Embryonic facial prominence (tissue), 1 donor: ENCODE measurements at regions not wholly inside any gene's neighbourhood (a gene's known extent, or its start where the extent isn't known, plus 50 kb on each side); places are given as distances from the start of the nearest gene placed in this dataset.
A peak's percentile ranks its signal among the peaks of the same experiment; 100 is the strongest.

ENCODE experiments used
- DNase-seq: peaks from one replicate; pipeline ENCODE4 v3.0.0-alpha.2; 2016; ENCODE audit errors: extremely low spot score

DNA sequence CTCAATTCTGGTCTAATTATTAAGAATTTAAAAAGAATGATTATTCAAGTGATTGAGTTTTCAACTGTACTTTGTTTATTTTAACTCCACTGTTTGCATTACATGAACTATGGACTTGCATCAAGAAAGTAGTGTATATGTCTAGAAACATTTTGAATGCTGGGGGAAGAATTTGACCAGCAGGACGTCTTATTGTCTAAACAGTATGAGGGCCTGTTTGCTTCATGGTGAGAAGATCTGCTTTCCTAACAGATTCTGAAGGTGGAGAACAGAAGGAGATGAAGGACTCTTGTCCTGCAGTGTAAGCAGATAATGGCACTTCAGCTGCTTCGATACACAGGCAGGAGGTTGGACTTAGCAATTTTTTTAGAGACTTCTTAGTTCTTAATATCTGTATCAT is 176.0 kb downstream of the DACT1 start:
- DNase-seq = no peak

DNA sequence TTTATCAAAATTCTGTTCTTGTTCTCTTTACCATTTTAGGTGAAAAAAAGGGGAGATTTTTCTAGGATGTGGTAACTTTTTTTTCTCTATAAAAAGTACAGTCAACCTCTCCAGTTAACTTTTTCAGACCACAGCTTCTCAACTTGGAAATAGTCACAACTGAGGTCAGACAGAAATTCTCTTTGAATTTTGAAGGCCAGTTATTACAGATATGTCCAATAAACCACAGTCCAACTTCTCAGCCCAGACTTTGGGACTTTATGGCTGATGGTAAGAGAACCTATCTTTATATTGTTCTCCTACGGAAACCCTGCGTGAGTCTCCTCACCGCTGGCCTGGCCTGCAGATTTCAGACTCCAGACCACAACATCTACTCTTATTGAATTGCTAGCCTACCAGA is 176.7 kb downstream of the DACT1 start:
- no peak for DNase-seq

GRCh38 chr14:58815161-58815701 is 177.5 kb downstream of the DACT1 start:
- DNase-seq = no peak

DNA sequence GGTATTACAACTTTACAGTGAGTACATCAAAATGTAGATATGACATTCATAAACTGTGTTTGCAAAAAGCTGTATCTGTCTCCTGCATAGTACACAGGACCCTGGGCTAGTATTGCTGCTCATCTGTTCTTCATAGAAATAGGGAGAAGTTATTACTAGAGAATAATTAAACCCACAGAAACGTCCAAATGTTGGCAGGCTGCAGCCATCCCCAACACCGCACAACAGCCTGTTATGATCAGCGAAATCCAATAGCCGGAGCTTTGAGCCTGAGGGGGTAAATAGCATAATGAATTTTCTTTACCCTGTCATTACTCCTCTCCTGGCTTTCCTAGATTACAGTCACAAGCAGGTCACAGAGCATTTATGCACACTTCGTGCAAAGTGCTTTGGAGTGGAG is 178.0 kb downstream of the DACT1 start:
- DNase-seq = peak; percentile 41

GRCh38 chr14:58816416-58817115 is 178.8 kb downstream of the DACT1 start:
- no peak for DNase-seq

DNA sequence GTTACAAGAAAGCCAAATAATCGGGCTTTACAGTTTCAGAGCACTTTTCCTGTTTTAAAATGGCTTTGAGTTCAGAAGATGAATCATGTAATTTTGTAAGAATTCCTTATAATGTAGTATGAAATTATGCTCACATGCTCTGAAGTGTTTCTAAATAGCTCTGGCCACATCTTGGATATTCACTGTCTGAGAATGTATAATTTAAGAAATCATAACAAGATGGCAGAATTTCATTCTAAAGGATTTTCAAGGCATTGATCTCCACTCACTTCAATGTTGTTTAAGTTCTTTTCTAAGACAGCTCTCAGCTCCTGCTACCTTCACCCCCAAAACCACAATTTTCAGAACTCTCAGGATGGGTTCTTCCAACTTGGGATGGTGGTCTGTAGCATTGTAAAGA is 180.1 kb downstream of the DACT1 start:
- DNase-seq = no peak

- no peak for DNase-seq
Observed at GRCh38 chr14:58820032-58820431, 182.3 kb downstream of the DACT1 start.

DNA sequence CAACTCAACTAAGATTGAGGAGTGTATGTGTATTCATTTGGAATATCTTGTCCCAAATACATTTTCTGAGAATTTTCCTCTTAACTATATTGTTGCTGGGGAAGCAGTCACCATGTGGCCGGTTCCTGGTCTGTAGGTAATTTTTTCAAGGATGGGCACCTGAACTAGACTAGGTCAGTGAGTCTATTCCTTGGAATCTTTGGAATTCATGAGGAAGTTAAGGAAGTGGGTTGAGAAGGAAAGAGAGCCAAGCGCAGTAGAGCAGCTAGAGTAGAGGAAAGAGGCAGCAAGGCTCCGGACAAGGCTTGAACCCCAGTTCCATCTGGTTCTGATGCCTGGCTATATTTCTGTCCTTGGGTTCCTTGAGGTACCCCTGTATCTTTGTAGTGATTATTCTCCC is 183.7 kb downstream of the DACT1 start:
- DNase-seq = no peak

DNA sequence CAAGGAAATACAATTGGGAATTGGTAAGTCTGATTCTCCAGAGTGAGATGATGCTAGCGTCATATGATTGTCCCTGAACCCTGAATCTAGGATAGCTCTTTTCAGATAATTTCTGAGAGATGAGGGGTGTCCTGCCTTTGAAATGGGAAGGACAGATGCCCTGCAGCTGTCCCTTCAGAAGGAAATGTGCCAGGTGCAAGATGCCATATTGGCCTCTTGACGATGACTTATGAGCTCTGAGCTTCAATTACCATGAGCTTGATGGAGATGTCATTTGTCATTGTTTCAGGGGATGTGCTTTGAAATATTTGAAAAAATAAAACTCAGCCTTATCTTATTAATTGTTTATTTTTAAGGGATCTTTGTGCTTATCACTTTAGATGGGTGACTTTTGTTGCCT is 185.1 kb downstream of the DACT1 start:
- DNase-seq = no peak

DNA sequence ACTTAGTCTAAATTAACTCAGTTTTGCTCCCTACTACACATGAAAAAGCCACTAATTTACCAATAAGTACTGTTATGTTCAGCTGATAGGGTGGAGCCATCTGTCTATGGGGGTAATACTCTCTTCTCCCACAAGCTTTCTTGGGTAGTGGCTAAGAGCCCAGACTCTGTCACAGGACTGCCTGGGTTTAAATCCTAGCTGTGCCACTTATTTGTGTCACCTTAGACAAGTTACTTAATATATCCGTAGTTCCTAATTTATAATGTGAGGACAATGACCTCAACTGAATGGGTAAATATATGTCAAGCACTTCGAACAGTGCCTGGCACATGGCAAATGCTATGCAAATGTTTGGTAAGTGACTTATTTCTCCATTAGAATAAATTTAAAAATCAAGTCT is 185.6 kb downstream of the DACT1 start:
- no peak for DNase-seq

GRCh38 chr14:58824106-58824505 is 186.3 kb downstream of the DACT1 start:
- DNase-seq = no peak

GRCh38 chr14:58824796-58825195 is 187.0 kb downstream of the DACT1 start:
- no peak for DNase-seq

DNA sequence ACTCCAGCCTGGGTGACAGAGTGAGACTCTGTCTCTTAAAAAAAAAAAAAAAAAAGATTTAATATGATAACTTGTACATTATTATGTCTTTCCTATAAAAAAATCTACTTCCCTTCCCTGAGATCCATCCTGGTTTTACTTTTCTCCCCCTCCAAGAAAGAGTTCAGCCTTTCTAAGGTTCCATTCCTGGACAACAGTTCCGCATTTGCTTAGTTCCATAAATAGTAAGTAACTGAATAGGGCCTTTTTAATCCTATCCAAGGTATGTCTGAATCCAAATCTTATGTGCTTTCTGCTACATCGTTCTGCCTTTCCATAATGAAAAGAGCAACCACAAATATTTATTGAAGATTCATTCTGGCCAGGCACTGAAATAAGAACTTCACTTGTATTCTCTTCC is 187.8 kb downstream of the DACT1 start:
- DNase-seq = no peak

DNA sequence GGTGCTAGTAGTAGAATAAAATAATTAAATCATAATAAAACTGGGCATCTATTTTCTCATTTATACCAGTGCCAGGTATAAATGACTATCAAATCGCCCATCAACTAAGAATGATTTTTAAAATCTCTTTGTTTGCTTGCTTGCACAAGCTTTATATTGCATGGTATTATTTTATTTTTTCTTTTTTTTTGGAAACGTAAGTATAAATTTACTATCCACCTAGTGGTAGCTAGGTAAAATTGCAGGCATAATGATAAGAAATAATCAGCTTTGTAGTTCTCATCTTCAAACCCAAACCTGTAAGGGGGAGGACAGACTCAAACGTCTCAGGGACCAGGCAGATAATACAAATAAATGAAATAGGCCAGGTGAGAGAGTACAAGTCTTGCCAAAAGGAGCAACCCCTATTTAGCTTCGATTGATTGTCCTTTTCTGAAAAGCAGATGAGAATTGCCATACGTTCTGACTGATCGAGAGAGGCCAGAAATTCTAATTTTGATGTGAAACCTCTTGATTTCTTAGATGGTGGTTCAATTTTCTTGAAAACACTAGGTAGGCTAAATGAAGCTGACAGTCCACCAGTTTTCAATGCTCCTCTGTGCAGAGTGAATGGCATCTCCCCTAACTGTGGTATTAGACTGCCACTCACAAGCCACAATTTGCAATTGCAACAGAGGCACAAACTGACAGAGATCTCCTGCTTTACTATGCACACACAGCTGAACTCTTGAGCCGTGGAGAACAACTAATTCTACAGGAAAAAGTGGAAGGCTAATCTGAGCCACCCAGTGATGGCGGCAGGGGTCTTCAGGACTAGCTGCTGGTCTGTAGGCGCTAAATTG is 189.3 kb downstream of the DACT1 start:
- no peak for DNase-seq

DNA sequence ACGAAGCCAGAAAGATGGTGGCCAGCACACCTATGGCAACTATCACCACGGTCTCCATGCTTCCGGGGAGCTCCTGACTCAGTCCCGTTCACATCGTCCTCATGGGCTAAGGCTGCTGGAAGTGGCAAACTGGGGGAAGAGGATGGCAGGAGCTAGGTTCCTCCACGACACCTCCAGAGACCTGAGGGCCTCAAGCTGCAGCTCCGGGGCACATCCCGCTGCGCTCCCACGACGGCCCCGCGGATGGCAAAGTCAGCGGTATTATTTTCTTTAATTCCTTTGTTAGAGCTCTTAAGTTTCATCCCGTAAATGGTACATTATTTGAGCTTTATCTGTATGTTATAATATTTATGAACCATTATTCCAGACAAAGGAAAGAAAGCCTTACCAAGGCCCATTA is 190.5 kb downstream of the DACT1 start:
- DNase-seq = no peak

DNA sequence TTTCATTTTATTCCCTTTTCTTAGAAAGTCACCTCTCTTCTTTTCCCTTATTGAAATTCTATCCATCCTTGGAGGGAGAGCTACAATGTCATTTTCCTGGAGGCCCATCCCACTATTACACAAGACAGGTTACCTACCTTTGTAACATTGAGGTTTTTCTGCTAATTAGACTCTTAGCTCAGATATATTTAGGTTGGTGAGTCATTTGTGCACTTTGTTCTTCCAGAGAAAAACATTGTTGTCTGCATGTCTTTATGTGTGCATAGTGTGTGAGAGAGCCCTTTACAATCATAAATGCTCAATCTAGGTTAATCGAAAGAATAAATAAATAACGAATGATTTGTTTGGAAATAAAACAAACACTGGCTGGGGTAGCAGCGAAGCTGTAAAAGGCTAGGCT is 191.8 kb downstream of the DACT1 start:
- DNase-seq = no peak

- DNase-seq = no peak
Observed at GRCh38 chr14:58830121-58830520, 192.4 kb downstream of the DACT1 start.

DNA sequence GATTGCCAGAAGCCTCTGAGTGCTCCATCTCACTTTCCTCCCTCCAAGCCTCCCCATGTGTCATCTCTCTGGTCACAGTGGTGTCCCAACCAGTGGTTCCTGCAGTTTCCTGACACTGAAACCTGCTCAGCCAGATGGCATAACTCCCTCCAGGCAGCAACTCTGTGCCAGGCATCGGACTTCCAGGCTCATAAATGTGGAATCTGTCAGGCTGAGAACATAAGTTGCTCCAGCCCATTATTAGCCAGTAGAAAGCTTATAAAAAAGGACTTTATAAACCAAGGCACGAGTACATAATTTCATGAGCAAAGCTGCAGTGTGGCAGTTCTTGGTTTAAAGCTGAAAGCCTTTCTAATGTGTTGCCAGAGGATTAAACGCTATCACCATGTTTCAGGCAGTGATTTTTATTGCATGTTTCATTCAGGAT is 194.3 kb downstream of the DACT1 start:
- no peak for DNase-seq

GRCh38 chr14:58833634-58834378 is 196.0 kb downstream of the DACT1 start:
- no peak for DNase-seq

GRCh38 chr14:58836303-58836974 is 198.7 kb downstream of the DACT1 start:
- no peak for DNase-seq

- no peak for DNase-seq
Observed at GRCh38 chr14:58839233-58839632, 201.5 kb downstream of the DACT1 start.

- DNase-seq = no peak
Observed at GRCh38 chr14:58844544-58844943, 206.8 kb downstream of the DACT1 start.
